Bronchial epithelial cell (primary cell): ENCODE measurements at regions not wholly inside any gene's neighbourhood (a gene's known extent, or its start where the extent isn't known, plus 50 kb on each side); places are given as distances from the start of the nearest gene placed in this dataset.

Source experiments
- DNase-seq: peaks from one replicate; pipeline ENCODE4 v3.0.0-alpha.2; 2010; ENCODE audit warnings: low read depth
- FAIRE-seq: peaks from 2 replicates; lab custom pipeline; 2011; peaks lifted over from hg19 to GRCh38; lab: Jason Lieb, UNC
- H3K27me3 ChIP-seq: 2 replicates; pipeline ENCODE4 v1.5.1; 2011; ENCODE audit warnings: low read length; ENCODE audit not compliant: control insufficient read depth, insufficient read depth
- H3K36me3 ChIP-seq: 2 replicates; pipeline ENCODE4 v1.5.1; 2011; ENCODE audit warnings: low read length; ENCODE audit not compliant: control insufficient read depth, insufficient read depth
- H3K4me3 ChIP-seq: 2 replicates; pipeline ENCODE4 v1.5.1; 2011; ENCODE audit warnings: mild to moderate bottlenecking, low read depth, low read length, control low read depth
- TF ChIP-seq, protein P1 (sequence below): IDR thresholded peaks from 2 replicates; pipeline ENCODE4 v1.5.1; 2011; ENCODE audit warnings: mild to moderate bottlenecking, moderate library complexity, low read length, control low read depth, inconsistent platforms; ENCODE audit not compliant: insufficient read depth, severe bottlenecking

- H3K36me3 ChIP-seq = no peaks in the 10 kb centered on the region
- FAIRE-seq = no peak
- H3K27me3 ChIP-seq = no peaks in the 10 kb centered on the region
- TF ChIP-seq, protein P1, sequence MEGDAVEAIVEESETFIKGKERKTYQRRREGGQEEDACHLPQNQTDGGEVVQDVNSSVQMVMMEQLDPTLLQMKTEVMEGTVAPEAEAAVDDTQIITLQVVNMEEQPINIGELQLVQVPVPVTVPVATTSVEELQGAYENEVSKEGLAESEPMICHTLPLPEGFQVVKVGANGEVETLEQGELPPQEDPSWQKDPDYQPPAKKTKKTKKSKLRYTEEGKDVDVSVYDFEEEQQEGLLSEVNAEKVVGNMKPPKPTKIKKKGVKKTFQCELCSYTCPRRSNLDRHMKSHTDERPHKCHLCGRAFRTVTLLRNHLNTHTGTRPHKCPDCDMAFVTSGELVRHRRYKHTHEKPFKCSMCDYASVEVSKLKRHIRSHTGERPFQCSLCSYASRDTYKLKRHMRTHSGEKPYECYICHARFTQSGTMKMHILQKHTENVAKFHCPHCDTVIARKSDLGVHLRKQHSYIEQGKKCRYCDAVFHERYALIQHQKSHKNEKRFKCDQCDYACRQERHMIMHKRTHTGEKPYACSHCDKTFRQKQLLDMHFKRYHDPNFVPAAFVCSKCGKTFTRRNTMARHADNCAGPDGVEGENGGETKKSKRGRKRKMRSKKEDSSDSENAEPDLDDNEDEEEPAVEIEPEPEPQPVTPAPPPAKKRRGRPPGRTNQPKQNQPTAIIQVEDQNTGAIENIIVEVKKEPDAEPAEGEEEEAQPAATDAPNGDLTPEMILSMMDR = no peak
- no peak overlapping the region for H3K4me3 ChIP-seq
- no peak for DNase-seq
These were observed 1265.7 kb upstream of the CHAC2 start for GRCh38 chr2:52501715-52502475.

- DNase-seq (no peak), FAIRE-seq (no peak)
- Histone ChIP-seq H3K27me3 (no peaks in the 10 kb centered on the region), H3K36me3 (no peaks in the 10 kb centered on the region), H3K4me3 (no peak overlapping the region)
- TF ChIP-seq, protein P1 = no peak
These were observed 1267.0 kb upstream of the CHAC2 start for GRCh38 chr2:52500561-52500960.

GRCh38 chr2:52498077-52498750, 1269.4 kb upstream of the CHAC2 start:
- Histone ChIP-seq H3K27me3 (no peaks in the 10 kb centered on the region), H3K4me3 (no peak overlapping the region), H3K36me3 (no peaks in the 10 kb centered on the region)
- TF ChIP-seq, protein P1 = no peak
- no peak for DNase-seq
- FAIRE-seq = no peak

- TF ChIP-seq, protein P1 = no peak
- Histone ChIP-seq H3K4me3 (no peak overlapping the region), H3K27me3 (no peaks in the 10 kb centered on the region), H3K36me3 (no peaks in the 10 kb centered on the region)
- no peak for DNase-seq
- no peak for FAIRE-seq
These were observed 1271.8 kb upstream of the CHAC2 start for GRCh38 chr2:52495816-52496215.

DNA sequence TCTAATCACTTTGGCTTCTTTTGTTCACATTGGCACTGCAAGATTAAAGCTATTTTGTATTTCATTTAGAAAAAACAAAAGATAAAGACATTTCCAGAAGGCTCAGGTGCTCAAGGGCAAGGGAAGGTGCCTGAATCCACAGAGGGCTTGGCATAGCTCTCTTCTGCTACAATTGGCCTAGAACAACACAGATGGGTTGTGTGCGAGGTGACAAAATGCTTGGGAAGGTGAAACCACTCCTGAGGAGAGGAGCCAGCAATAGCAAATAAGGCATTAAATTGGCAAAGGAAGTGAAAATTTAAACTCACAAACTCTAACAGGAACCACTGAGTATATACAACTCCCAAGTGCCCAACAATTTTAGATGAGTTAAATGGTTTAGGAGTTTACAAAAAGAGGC, 1290.4 kb upstream of the CHAC2 start:
- no peak for FAIRE-seq
- Histone ChIP-seq H3K36me3 (no peaks in the 10 kb centered on the region), H3K27me3 (no peaks in the 10 kb centered on the region), H3K4me3 (no peak overlapping the region)
- TF ChIP-seq, protein P1 = no peak
- no peak for DNase-seq
